Subcutaneous abdominal adipose tissue (tissue), 5 donors: ENCODE measurements at regions not wholly inside any gene's neighbourhood (a gene's known extent, or its start where the extent isn't known, plus 50 kb on each side); places are given as distances from the start of the nearest gene placed in this dataset.

Experiments used
- H3K27ac ChIP-seq: one replicate; pipeline ENCODE4 v1.7.0; 2013; ENCODE audit warnings: low read depth, mild to moderate bottlenecking, inconsistent platforms, low read length, moderate library complexity
- H3K27me3 ChIP-seq, 5 donors: one replicate each; pipeline ENCODE4 v1.7.0; 2013; ENCODE audit warnings: low read length in 5 of 5, inconsistent platforms in 1 of 5; ENCODE audit not compliant: control insufficient read depth in 5 of 5, insufficient read depth in 4 of 5
- H3K36me3 ChIP-seq, 5 donors: one replicate each; pipeline ENCODE4 v1.7.0; 2013; ENCODE audit warnings: low read length in 5 of 5; ENCODE audit not compliant: control insufficient read depth in 5 of 5, insufficient read depth in 5 of 5
- H3K4me1 ChIP-seq, 5 donors: one replicate each; pipeline ENCODE4 v1.7.0; 2013; ENCODE audit warnings: low read length in 5 of 5, mild to moderate bottlenecking in 3 of 5, moderate library complexity in 1 of 5; ENCODE audit not compliant: control insufficient read depth in 5 of 5, insufficient read depth in 5 of 5
- H3K4me3 ChIP-seq, 5 donors: one replicate each; pipeline ENCODE4 v1.7.0; 2013; ENCODE audit warnings: low read length in 5 of 5, low read depth in 1 of 5
- H3K9ac ChIP-seq, 5 donors: one replicate each; pipeline ENCODE4 v1.7.0; 2013; ENCODE audit warnings: low read length in 5 of 5, mild to moderate bottlenecking in 4 of 5, moderate library complexity in 3 of 5
- H3K9me3 ChIP-seq, 5 donors: one replicate each; pipeline ENCODE4 v1.7.0; 2013; ENCODE audit warnings: low read length in 5 of 5; ENCODE audit not compliant: control insufficient read depth in 5 of 5
- donor health status: healthy.
- donor health status: healthy.
- donor health status: healthy.
- donor health status: healthy.
- donor health status: healthy.

DNA sequence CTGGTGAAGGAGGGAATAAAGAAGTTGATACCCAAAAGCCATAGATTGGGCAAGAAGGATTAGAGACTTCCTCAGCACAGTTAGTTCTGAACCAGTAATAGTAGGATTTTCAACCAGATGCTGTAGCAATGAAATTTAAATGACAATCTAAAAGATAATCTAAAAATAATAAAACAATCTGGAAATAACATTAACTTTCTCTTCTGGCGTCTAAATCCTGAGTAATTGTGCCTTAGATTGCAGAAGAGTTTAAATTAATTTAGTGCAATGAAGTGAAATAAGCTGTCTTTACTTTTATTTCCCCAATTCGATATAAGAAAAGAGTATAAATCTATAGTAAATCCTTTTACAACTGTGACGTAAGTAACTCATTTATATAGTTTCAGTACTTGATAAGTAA lies 186.8 kb upstream of the DOK6 start:
- H3K27me3 ChIP-seq: no peaks in the 10 kb centered on the region
- H3K27ac ChIP-seq: no peak overlapping the region
- H3K36me3 ChIP-seq: no peaks in the 10 kb centered on the region
- H3K9ac ChIP-seq: no peak overlapping the region
- H3K4me3 ChIP-seq: no peak overlapping the region
- no peaks in the 10 kb centered on the region for H3K4me1 ChIP-seq
- no peaks in the 10 kb centered on the region for H3K9me3 ChIP-seq

DNA sequence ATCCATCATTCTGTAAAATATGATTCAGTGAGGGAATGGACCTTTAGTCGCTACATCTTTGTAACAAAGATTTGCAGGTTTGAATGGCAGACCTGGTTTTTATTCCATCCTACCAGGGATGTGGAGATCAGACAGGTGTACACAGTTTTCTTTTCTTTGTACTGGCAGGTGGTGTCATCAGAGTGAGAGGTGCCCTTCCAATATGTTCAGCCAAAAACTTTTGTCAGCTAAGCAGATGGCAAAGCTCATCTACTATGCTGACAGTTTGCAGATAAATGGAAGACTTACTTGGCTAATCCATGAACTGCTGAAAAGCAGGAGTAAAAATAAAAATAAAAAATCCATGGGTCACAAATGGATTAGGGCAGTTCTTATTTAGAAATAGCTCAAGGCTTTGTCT lies 185.5 kb upstream of the DOK6 start:
- Histone ChIP-seq H3K27me3 (no peaks in the 10 kb centered on the region), H3K4me1 (no peaks in the 10 kb centered on the region), H3K36me3 (no peaks in the 10 kb centered on the region), H3K9ac (no peak overlapping the region), H3K9me3 (no peaks in the 10 kb centered on the region), H3K4me3 (no peak overlapping the region), H3K27ac (no peak overlapping the region)

DNA sequence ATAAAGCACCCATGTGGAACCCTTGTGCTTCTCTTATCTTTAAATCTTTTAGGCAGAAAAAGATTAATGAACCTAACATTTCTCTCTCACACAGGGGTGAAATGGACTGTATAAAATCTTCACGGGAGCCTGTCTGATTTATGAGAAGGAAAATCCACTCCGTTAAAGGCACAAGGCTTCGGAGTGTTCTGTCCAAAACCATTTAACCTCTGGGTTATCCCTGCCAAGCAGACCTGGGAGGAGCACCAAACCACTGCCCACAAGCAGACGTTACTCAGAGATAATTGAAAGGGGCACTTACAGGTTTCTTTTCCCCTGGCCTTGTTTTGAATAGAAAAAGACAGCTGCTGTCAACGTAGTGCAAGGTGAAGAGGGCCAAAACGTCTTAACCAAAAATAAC lies 184.4 kb upstream of the DOK6 start:
- Histone ChIP-seq H3K4me3 (no peak overlapping the region), H3K4me1 (no peaks in the 10 kb centered on the region), H3K9me3 (no peaks in the 10 kb centered on the region), H3K9ac (no peak overlapping the region), H3K36me3 (no peaks in the 10 kb centered on the region), H3K27ac (no peak overlapping the region), H3K27me3 (no peaks in the 10 kb centered on the region)

DNA sequence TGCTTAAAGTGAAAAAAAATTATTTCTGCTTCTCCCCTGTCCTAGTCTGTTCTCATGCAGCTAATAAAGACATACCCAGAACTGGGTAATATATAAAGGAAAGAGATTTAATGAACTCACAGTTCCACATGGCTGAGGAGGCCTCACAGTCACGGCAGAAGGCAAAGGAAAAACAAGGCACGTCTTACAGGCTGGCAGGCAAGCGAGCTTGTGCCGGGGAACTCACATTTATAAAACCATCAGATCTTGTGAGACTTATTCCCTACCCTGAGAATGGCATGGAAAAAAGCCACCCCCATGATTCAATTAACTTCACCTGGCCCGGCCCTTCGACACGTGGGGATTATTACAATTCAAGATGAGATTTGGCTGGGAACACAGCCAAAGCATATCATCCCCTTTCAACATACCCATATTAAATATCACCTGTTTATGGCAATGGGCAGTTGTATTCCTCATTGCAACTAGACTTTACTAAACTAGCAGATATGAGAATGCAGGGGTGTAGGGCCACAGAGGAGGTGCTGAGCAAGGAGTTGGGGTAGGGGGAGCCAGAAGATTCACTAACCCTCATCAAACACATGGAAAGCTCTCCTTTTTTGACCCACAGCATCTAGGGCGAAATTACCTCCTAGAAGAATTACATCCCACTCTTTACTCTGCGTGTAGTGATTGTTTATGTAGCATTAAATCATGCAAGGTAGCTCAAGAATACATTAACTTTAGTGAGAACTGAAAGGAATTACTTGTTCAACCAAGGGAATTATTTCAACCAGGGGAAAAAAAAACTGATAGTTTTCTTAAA lies 183.3 kb upstream of the DOK6 start:
- no peak overlapping the region for H3K9ac ChIP-seq
- no peak overlapping the region for H3K27ac ChIP-seq
- H3K36me3 ChIP-seq: no peaks in the 10 kb centered on the region
- H3K4me1 ChIP-seq: no peaks in the 10 kb centered on the region
- H3K27me3 ChIP-seq: no peaks in the 10 kb centered on the region
- H3K4me3 ChIP-seq: no peak overlapping the region
- no peaks in the 10 kb centered on the region for H3K9me3 ChIP-seq

DNA sequence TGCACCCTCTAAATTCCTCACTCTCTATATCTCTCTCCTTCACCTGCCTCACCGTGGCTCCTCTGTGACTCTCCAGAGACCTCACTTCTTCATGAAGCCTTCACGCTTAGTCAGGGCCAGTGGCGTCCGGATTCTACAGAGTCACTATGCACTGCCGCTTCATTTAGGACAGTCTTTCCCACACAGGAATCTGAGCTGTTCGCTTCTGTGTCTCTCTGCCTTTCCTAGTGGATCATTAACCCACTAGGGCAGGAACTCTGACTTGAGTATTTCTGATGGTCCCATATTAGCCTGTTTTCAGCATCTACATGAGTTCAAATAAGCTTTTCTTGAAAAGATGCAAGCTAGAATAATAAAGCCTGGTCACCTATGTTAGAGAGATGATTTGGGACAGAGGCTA lies 180.2 kb upstream of the DOK6 start:
- H3K4me1 ChIP-seq: no peaks in the 10 kb centered on the region
- no peak overlapping the region for H3K9ac ChIP-seq
- H3K9me3 ChIP-seq: no peaks in the 10 kb centered on the region
- H3K36me3 ChIP-seq: no peaks in the 10 kb centered on the region
- no peak overlapping the region for H3K27ac ChIP-seq
- H3K4me3 ChIP-seq: no peak overlapping the region
- no peaks in the 10 kb centered on the region for H3K27me3 ChIP-seq

DNA sequence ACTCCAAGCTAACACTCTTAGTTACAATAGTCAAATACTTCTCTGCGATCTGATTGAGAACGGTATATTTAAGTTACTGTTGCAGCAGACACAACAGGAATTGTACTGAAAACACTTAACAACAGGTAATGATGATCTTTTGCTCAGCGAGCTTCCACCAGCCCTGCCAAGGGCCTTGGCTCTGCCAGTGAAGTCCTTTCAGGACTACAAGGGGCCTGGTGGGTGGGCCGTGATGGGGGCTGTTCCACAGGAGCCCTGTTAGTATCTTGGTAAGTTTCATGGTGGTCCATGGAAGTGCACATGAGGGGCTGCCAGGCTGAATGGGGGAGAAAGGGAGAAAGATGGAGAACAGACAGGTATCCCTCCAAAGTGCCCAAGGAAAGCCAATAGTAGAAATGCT lies 178.6 kb upstream of the DOK6 start:
- Histone ChIP-seq H3K27me3 (no peaks in the 10 kb centered on the region), H3K36me3 (no peaks in the 10 kb centered on the region), H3K9ac (no peak overlapping the region), H3K27ac (no peak overlapping the region), H3K4me1 (no peaks in the 10 kb centered on the region), H3K4me3 (no peak overlapping the region), H3K9me3 (no peaks in the 10 kb centered on the region)

DNA sequence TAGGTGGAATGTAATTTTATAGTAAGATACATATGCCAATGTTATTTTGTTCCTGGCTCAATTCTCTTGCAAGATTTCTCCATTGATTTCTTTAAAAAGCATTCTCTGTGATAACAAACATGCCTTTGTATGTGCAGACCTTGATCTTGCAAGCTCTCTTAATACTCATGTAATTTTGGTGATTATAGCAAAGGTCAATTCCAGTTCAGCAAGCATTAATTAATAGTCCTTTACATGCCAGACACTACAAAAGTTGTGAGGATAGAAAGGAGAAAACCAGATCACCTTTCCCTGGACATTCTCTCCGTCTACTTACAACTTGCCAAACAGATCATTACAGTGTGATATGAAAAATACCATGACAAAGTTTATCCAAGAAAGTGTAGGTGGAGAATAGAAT lies 173.7 kb upstream of the DOK6 start:
- H3K36me3 ChIP-seq: no peaks in the 10 kb centered on the region
- H3K4me1 ChIP-seq: no peaks in the 10 kb centered on the region

DNA sequence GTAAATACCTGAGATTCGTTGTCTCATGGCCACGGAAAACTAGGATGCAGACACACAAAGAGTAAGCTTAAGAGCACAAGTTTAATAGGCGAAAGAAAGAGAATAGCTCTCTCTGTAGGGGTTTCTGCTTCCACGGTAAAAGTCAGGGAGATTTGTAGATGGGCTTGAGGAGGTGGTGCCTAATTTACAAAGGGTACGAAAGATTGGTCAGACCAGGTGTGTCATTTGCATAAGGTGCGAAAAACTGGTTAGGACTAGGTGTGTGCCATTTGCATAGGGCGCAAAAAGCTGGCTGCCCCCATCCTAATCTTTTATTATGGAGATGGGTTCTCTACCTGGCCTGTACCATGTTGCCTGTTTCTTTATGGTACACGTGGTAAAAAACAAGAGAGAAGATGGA lies 170.5 kb upstream of the DOK6 start:
- H3K4me3 ChIP-seq: no peak overlapping the region
- no peaks in the 10 kb centered on the region for H3K4me1 ChIP-seq
- H3K27ac ChIP-seq: no peak overlapping the region

More for the DNA sequence above, 173.7 kb upstream of the DOK6 start:
- no peak overlapping the region for H3K27ac ChIP-seq
- H3K27me3 ChIP-seq: no peaks in the 10 kb centered on the region
- no peak overlapping the region for H3K4me3 ChIP-seq
- H3K9ac ChIP-seq: no peak overlapping the region
- H3K9me3 ChIP-seq: no peaks in the 10 kb centered on the region

DNA sequence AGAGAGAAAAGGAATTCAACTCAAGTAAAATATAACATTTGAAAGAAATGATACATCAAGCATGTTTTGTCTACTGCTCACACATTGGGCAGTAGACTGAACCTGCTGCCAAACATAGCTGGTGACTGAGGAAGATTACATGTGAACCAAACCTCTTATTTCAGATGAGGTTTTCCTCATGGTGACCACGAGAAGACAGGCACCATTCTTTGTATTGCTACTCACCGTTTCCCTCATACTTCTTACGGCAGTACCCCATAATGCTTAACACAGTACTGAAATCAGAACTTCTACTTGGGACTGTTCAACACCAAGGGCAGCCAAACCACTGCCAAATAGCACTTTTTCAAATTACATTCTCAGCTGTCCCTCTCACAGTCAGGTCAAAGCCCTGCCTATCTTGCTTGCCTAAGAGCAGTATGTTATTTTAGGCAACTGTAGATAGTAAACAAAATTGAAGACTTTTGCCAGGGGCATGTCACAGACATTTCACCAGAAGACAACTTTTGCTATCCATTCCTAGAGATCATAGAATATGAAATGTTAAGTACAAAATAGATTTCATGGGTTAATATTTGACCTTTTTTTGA lies 167.1 kb upstream of the DOK6 start:
- Histone ChIP-seq H3K9me3 (no peaks in the 10 kb centered on the region), H3K36me3 (no peaks in the 10 kb centered on the region), H3K4me1 (no peaks in the 10 kb centered on the region), H3K27ac (no peak overlapping the region), H3K27me3 (no peaks in the 10 kb centered on the region), H3K4me3 (no peak overlapping the region), H3K9ac (no peak overlapping the region)

More for the DNA sequence above, 170.5 kb upstream of the DOK6 start:
- Histone ChIP-seq H3K27me3 (no peaks in the 10 kb centered on the region), H3K9ac (no peak overlapping the region), H3K36me3 (no peaks in the 10 kb centered on the region), H3K9me3 (no peaks in the 10 kb centered on the region)

DNA sequence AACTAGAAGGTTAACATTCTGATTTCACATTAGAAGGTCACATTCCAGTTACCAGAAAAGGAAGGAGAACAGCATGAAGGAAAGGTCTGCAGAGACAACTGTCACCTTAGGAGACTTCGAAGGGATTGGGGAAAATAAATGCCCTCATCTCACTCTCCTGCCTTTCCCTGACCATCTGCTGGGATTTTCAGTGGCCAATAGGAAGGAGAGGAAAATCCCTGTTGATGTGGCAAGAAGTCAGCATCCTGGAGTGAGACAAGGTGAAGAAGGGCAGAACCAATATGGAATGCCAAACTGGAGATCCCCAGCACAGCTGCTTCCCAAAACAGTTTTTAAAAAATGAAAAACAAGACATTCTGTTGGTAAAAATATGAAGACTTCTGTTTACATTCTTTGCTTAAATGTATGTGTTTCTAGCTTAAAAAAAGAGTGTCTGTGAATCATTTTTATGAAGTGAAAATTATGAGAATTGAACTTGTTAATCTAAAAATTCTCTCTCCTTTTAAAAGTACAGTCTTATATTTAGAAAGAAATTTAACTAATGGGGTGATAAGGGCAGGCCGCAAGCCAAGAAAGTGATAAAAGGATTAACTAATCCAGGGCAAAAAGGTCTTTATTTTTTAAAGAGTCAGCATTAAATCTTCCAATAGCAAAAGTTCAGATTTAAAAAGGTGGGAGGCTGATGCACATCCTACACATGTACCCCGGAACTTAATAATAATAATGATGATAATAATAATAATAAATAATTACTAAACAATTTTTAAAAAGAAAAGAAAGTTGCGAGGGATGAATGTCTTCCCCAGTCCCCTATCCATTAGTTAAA lies 160.6 kb upstream of the DOK6 start:
- no peaks in the 10 kb centered on the region for H3K36me3 ChIP-seq
- no peak overlapping the region for H3K9ac ChIP-seq
- H3K4me1 ChIP-seq: no peaks in the 10 kb centered on the region
- H3K9me3 ChIP-seq: no peaks in the 10 kb centered on the region
- H3K27me3 ChIP-seq: no peaks in the 10 kb centered on the region
- no peak overlapping the region for H3K4me3 ChIP-seq
- H3K27ac ChIP-seq: no peak overlapping the region
